Fibroblast of lung (primary cell): ENCODE measurements at regions not wholly inside any gene's neighbourhood (a gene's known extent, or its start where the extent isn't known, plus 50 kb on each side); places are given as distances from the start of the nearest gene placed in this dataset.

Experiments used
- DNase-seq, 2 donors: peaks; one replicate each; pipeline versions ENCODE4 v3.0.0 to v3.0.0-alpha.2; 2010; ENCODE audit warnings: low read depth in 2 of 2
- H2AFZ ChIP-seq: 2 replicates; pipeline ENCODE4 v1.5.1; 2012; ENCODE audit warnings: low read length, control low read depth, inconsistent platforms
- H3K27ac ChIP-seq: 2 replicates; pipeline ENCODE4 v1.5.1; 2011; ENCODE audit warnings: low read length, control low read depth; ENCODE audit not compliant: insufficient read depth
- H3K27me3 ChIP-seq: 2 replicates; pipeline ENCODE4 v1.5.1; 2011; ENCODE audit warnings: mild to moderate bottlenecking, low read length; ENCODE audit not compliant: control insufficient read depth, insufficient read depth
- H3K36me3 ChIP-seq: 2 replicates; pipeline ENCODE4 v1.5.1; 2011; ENCODE audit warnings: low read length; ENCODE audit not compliant: control insufficient read depth, insufficient read depth
- H3K4me1 ChIP-seq: 2 replicates; pipeline ENCODE4 v1.5.1; 2011; ENCODE audit warnings: low read length; ENCODE audit not compliant: control insufficient read depth, insufficient read depth; ENCODE audit errors: extremely low read depth
- H3K4me2 ChIP-seq: 2 replicates; pipeline ENCODE4 v1.5.1; 2011; ENCODE audit warnings: low read length, control low read depth; ENCODE audit not compliant: insufficient read depth; ENCODE audit errors: extremely low read depth
- H3K4me3 ChIP-seq, 4 experiments: fragments of 200-600 bp in 1 of 4; sonication (generic) in 1 of 4; replicated peaks in 1 of 4; 2 replicates each; pipeline ENCODE4 v1.5.1; 2011 to 2016; ENCODE audit warnings: low read length in 4 of 4, low read depth in 3 of 4, mild to moderate bottlenecking in 3 of 4, control low read depth in 2 of 4, inconsistent platforms in 1 of 4, mixed read lengths in 1 of 4; ENCODE audit not compliant: insufficient read depth in 1 of 4; ENCODE audit errors: control extremely low read depth in 1 of 4
- H3K79me2 ChIP-seq: 2 replicates; pipeline ENCODE4 v1.5.1; 2012; ENCODE audit warnings: mild to moderate bottlenecking, low read length, inconsistent platforms; ENCODE audit not compliant: control insufficient read depth, insufficient read depth
- H3K9ac ChIP-seq: 2 replicates; pipeline ENCODE4 v1.5.1; 2011; ENCODE audit warnings: mild to moderate bottlenecking, low read length, control low read depth; ENCODE audit not compliant: insufficient read depth
- H3K9me3 ChIP-seq: 2 replicates; pipeline ENCODE4 v1.5.1; 2012; ENCODE audit warnings: low read depth, low read length; ENCODE audit not compliant: control insufficient read depth, insufficient read depth
- H4K20me1 ChIP-seq: 2 replicates; pipeline ENCODE4 v1.5.1; 2011; ENCODE audit warnings: low read length; ENCODE audit not compliant: control insufficient read depth, insufficient read depth; ENCODE audit errors: extremely low read depth
- CTCF ChIP-seq, 2 donors: IDR thresholded peaks in 1 of 2; conservative IDR thresholded peaks in 1 of 2; 1 replicate in 1 of 2; 2 replicates in 1 of 2; pipeline ENCODE4 v1.5.1; 2011 to 2012; ENCODE audit warnings: low read length in 2 of 2, control low read depth in 1 of 2, inconsistent platforms in 1 of 2, low read depth in 1 of 2, mild to moderate bottlenecking in 1 of 2
- EZH2 ChIP-seq: IDR thresholded peaks from 2 replicates; pipeline ENCODE4 v1.5.1; 2012; ENCODE audit warnings: low read length, control low read depth, mild to moderate bottlenecking; ENCODE audit errors: missing control alignments

- TF ChIP-seq EZH2 = no peak
- no peak for TF ChIP-seq CTCF (conservative IDR thresholded peaks at IDR 0.05 in 1 of 2, IDR thresholded peaks at IDR 0.05 in 1 of 2; ENCODE audit: low read depth in 1 of 2, low read length in 2 of 2)
- H3K4me3 ChIP-seq = no peak overlapping the region
- no peaks in the 10 kb centered on the region for H3K79me2 ChIP-seq
- no peak overlapping the region for H2AFZ ChIP-seq
- H3K9ac ChIP-seq = no peak overlapping the region
- DNase-seq = no peak
- no peaks in the 10 kb centered on the region for H3K27me3 ChIP-seq
- no peaks in the 10 kb centered on the region for H3K4me1 ChIP-seq
- H4K20me1 ChIP-seq = no peaks in the 10 kb centered on the region
- H3K36me3 ChIP-seq = no peaks in the 10 kb centered on the region
- no peak overlapping the region for H3K4me2 ChIP-seq
- H3K9me3 ChIP-seq = no peaks in the 10 kb centered on the region
- no peak overlapping the region for H3K27ac ChIP-seq
These were observed 590.6 kb downstream of the ARL4A start for GRCh38 chr7:13278020-13278419.

DNA sequence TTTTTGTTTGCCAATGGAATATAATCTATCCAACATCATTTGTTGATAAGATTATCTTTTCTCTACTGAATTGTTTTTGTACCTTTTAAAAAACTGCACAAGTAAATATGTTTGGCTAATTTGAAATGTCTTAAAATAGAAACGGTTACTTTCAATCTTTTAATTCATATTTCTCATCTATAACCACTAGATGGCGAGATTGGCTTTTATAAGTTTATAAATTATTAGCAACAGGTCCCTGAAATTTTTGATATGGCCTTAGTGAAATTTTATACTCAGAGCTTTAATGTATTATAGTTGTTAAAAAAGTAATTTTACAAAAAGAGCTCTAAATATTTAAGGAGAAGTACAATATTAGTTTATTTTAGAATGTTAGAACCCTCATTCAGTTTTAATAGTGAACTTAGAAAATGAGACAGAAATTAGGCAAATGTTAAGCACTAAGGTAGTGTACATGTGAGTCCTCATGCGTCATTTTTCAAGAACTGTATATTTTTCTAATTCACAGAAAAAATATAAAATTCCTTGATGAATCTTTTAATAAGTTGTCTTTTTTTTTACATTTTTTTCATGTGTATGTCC, 592.5 kb downstream of the ARL4A start:
- no peaks in the 10 kb centered on the region for H3K9me3 ChIP-seq
- no peaks in the 10 kb centered on the region for H4K20me1 ChIP-seq
- H3K27me3 ChIP-seq = no peaks in the 10 kb centered on the region
- H3K4me2 ChIP-seq = no peak overlapping the region
- H3K4me3 ChIP-seq = no peak overlapping the region
- no peaks in the 10 kb centered on the region for H3K79me2 ChIP-seq
- H2AFZ ChIP-seq = no peak overlapping the region
- DNase-seq = peak; percentile 15 to 55
- no peaks in the 10 kb centered on the region for H3K4me1 ChIP-seq
- H3K9ac ChIP-seq = no peak overlapping the region
- no peak overlapping the region for H3K27ac ChIP-seq
- TF ChIP-seq EZH2 (no peak), CTCF (conservative IDR thresholded peaks at IDR 0.05 in 1 of 2, IDR thresholded peaks at IDR 0.05 in 1 of 2; ENCODE audit: low read depth in 1 of 2, low read length in 2 of 2) (no peak)
- no peaks in the 10 kb centered on the region for H3K36me3 ChIP-seq

DNA sequence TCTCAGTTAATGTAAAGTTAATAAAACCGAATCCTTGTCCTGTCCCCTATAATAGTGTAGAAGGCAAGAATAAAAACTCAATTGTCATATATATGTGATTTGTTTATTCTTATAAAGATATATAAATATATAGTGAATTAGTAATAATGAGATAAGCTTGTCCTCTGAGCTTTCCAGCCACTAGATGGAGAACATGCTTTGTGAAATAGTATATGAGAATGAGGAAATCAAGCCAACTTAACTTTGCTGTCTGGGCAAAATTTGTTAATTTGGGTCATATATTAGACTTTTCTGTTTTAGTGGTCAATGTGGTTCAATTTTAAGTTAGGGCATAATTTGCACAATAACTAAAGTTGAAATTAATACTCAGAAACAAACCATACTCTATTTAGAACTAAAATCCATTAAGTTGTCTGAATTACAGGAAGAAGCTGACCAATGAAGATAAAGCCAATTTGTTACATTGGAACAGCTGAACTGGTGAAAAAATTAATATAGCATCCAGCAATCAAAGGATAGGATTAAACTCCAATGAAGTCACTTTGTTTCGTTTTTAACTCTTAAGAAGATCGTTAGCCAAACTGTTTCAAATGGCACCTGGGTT, 595.0 kb downstream of the ARL4A start:
- Histone ChIP-seq H3K4me3 (no peak overlapping the region), H2AFZ (no peak overlapping the region), H3K27ac (no peak overlapping the region), H3K36me3 (no peaks in the 10 kb centered on the region), H3K27me3 (no peaks in the 10 kb centered on the region), H4K20me1 (no peaks in the 10 kb centered on the region), H3K9me3 (no peaks in the 10 kb centered on the region), H3K4me2 (no peak overlapping the region), H3K4me1 (no peaks in the 10 kb centered on the region), H3K79me2 (no peaks in the 10 kb centered on the region), H3K9ac (no peak overlapping the region)
- no peak for TF ChIP-seq EZH2
- peak; percentile 42 to 66 for TF ChIP-seq CTCF (conservative IDR thresholded peaks at IDR 0.05 in 1 of 2, IDR thresholded peaks at IDR 0.05 in 1 of 2; ENCODE audit: low read depth in 1 of 2, low read length in 2 of 2)
- peak; percentile 36 to 76 for DNase-seq
